HTR-8/SVneo (cell line): ENCODE measurements at regions not wholly inside any gene's neighbourhood (a gene's known extent, or its start where the extent isn't known, plus 50 kb on each side); places are given as distances from the start of the nearest gene placed in this dataset.
A peak's percentile ranks its signal among the peaks of the same experiment; 100 is the strongest.
"Not testable (repeated sequence)": the region's sequence is repeated elsewhere in the genome, so short reads cannot be mapped to it uniquely, and the experiment has no call there.

Source experiments
- DNase-seq: peaks from one replicate; pipeline ENCODE4 v3.0.0; 2011; ENCODE audit warnings: low spot score, mixed read lengths; ENCODE audit not compliant: insufficient read length
- FAIRE-seq: peaks from 2 replicates; lab custom pipeline; 2011; peaks lifted over from hg19 to GRCh38; lab: Jason Lieb, UNC

DNA sequence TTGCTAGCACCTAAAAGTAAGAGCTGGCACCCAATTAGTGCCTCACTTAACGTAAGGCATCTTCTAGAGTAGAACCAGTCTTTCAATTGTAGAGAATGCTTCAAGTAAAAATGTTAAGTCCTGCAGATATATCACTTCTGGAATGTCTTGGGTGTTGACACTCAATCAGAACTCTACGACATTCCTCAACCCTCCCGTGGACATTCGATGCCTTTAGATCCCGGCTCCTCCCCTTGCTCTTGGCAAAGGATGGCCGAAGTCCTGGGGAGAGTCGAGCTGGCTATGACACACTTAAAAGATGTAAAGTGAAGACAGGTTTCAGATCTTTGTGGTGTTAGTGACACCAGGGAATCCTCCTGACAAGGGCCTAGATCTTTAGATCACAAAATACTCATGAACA is 87.5 kb upstream of the ERCC6L2 start:
- DNase-seq (peak; percentile 62), FAIRE-seq (no peak)

DNA sequence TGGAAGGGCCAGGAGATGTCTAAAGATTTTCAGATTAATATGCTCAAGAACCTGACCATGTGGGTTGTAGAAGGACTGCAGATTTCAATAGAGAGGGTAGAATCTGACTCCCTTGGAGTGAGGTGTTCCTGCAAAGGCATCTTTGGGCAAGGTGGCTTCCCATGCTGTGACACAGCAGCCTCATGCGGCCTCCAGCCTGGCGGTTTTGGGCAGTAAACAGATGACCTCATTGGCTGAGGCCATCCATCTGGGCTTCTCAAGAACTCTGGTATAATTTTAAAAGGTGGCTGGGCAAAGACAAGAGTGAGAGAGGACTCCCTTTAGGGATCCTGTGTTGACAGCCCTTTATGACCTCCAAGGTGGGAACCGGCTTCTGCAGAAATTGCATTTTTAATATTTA is 90.3 kb upstream of the ERCC6L2 start:
- DNase-seq = no peak
- no peak for FAIRE-seq

DNA sequence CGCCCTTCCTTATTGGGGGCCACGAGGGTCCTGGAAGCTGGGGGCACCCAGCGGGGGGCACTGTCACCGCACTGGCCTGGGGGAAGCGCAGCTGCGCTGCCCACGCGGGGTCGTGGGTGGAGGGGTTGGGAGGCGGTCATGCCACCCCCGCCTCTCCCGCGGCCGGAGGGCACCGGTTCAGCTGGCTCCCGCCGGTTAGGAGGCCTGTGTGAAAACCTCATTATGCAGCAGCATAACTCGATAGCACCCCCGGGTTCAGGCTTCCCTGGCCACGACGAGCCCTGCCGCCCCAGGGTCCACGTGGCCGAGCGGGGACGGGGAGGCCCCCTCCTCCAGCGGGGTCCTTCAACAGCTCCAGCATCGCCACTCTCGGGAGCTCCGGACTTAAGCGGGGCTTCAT is 91.2 kb upstream of the ERCC6L2 start:
- FAIRE-seq = no peak
- DNase-seq = no peak

DNA sequence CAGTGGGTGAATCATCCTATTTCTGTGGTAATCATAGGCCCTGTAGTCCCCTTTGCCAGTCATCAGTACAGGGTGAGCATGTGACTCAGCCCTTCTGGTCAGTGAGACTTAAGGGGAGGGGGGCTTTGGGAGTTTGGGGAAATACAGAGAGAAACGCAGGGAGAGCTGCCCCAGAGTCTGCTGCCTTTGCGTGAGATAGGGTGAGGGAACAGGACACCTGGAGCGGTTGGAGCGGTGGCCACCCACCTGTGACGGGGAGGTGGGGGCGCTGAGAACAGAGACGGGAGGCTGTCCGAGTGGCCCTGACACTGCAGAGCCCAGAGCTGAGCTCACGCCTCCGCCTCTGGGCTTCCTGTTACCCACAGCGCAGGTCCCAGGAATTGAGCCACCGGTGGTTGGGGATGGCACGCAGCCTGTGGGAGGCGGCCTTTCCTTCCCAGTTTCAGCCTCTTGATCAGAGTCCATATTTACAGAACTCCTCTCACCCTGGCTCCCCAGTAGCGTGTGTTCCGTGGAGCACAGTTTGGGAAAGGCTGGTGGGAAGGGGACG is 92.0 kb upstream of the ERCC6L2 start:
- DNase-seq = peak; percentile 40
- no peak for FAIRE-seq

DNA sequence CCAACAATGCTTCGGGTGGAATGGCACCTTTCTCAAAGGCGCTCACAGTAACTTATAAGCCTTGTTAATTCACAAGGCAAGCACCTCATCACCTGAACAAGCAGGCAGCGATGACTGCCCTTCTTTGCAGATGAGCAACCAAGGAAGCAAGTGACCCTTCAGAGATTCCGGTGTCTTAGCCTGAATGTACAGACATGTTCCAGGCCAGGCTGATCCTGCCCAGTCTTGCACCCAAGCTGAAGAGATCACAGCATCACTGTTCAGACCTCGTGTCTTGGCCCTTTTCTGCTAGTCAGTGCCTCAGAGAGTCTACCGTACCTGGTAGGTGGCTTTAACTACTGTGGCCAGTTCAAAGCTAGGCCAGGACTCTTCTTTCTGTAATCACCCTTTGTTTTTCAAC is 94.7 kb upstream of the ERCC6L2 start:
- FAIRE-seq (no peak), DNase-seq (no peak)

DNA sequence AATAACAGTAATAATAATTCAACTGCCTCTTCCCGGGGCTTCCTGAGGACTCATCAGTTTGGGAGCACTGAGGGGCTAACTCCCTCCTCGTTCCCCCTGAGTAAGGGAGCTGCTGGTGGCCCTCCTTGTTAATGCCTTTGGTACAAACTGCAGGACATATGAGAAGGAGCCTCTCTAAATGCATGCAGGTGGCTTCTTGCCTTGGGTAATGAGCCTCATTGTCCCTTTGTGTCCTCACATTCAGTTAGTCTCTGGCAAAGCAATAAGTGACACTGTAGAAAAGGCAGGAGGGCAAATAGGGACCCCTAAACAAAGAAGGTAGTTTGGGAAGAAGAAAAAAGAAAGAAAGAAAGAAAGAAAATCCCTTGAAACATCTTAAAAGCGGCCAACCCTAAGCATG is 95.4 kb upstream of the ERCC6L2 start:
- DNase-seq (no peak), FAIRE-seq (no peak)

DNA sequence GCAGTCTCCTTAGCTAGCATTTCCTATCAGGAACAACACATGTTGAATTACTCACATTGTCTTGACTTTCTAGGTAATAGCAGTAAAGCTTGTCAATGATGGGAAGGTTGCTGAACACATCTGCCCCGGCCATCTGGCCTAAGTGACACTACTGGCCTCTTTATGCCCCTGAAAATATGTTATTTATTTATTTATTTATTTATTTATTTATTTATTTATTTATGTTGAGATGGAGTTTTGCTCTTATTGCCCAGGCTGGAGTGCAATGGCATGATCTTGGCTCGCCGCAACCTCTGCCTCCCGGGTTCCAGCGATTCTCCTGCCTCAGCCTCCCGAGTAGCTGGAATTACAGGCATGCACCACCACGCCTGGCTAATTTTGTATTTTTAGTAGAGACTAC is 95.9 kb upstream of the ERCC6L2 start:
- DNase-seq, FAIRE-seq: not testable (repeated sequence)

DNA sequence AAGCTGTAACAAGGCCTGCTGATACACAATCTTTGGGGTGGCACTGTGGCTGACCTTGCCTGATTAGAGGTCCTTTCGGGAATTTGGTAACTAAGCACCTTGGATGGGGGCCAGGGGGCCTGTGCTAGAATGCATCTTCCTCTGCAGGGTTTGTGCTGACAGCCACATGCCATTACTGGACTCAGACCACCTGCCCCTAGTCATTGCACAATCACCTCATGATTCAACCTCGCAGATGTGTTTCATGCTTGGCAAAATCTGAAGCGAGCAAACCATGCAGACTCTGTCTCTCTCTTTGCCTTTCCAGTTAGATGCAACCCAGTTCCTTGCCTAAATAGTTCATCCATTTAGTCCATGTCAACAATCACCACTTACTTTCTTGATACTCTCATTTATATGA is 96.5 kb upstream of the ERCC6L2 start:
- DNase-seq (no peak), FAIRE-seq (no peak)

DNA sequence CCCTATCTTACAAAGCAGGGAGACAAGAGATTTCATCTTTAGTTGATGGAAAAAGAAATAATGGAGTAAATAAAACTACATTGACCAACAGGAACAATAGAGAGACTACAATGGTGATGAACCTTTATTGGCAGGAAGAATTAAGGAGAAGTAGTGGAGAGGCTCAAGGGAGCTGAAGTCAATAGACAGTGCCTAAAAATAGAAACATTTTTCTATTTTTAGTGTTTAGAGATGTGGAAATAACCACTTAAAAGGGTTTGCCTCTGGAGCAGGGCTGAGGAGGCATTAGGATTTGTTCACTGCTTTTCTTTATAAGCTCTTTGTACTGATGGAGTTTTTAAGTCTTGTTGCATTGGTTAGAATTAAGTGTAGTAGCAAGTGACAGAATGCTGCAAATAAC is 98.4 kb upstream of the ERCC6L2 start:
- DNase-seq (no peak), FAIRE-seq (no peak)

DNA sequence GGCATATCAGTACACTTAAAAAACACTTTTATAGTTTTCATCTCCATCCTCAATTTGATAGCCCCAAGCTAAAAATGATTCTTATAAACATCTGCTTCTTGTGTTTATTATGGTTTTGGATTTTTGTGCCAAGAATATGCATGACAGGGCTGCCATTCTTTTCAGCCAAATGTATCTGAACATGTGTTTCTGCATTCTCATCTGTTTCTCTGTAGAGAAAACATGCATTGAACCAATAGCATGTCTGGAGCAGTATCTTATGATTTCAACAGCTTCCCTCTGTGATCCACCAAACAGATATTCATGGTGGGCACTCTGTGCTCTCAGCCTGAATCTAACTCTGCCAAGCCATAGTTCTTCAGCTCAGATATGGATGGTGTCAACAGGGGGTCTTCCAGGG is 99.3 kb upstream of the ERCC6L2 start:
- FAIRE-seq (no peak), DNase-seq (no peak)

DNA sequence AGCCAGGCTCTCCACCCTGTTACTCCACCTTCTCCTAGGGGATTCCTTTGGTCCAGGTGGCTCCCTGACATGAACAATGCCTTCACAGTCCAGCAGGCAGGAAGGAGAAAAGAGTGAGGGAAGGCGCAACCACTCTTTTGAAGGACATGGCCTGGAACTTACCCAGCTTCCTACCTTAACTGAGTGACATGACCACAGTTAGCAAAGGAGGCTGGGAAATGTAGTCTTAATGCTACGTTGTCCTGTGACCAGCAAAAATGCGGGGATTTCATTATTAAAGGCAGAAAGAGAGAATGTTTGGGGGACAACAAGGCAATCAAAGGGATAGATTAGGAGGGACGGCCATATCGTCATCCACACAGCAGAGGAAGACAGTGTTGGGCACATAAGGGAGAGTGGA is 100.3 kb upstream of the ERCC6L2 start:
- FAIRE-seq = no peak

DNA sequence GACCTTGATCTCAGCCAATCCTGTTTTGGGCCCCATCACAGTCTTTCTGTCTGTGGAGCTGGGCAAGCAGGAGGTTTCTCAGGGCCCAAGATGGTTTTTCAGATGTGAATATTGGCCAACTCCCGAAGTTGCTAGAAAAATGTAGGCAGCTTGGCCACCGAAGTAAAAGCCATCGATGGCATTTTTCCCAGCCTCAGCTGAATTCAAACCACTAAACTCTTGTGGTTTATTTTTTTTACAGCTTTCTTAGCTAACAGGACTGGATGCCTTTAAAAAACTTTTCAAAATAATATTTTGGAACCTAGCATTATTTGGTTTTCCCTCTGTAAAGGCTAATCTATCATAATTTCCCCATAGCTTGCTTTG is 102.5 kb upstream of the ERCC6L2 start:
- FAIRE-seq = no peak
- no peak for DNase-seq

More for the DNA sequence above, 100.3 kb upstream of the ERCC6L2 start:
- DNase-seq = no peak

DNA sequence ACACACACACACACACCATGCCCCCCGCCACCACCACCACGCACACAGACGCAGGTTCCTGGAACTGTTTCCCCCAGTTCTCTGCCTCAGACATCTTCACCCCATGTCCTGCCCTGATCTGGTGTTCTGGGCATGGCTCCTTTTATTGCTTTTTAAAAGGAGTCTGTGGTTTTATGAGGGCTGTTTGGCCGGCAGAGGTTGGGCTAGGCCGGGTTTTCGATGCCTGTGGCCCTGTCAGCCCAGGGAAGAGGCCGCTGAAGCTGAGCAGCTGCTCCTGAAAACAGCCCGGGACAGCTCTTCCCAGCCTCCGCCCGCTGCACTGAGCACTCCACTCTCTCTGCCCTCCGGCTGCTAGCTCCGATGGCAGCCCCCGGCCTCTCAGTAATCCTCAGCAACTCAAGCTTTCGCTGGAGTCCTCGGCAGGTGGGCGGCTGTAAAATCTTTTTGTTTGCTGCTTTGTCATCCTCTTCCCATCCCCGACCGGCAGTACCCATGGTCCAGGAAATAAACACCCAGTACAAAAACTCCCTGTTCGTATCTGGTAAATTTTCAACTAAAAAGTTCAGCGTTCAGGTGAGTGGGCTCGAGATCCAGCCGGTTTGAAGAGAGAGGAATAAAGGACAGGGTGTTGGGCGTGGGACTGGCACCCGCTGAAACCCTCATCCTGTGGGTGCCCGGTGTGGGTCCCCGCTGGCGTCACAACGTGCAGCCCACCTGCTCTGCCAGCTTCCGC is 103.0 kb upstream of the ERCC6L2 start:
- no peak for FAIRE-seq
- no peak for DNase-seq

DNA sequence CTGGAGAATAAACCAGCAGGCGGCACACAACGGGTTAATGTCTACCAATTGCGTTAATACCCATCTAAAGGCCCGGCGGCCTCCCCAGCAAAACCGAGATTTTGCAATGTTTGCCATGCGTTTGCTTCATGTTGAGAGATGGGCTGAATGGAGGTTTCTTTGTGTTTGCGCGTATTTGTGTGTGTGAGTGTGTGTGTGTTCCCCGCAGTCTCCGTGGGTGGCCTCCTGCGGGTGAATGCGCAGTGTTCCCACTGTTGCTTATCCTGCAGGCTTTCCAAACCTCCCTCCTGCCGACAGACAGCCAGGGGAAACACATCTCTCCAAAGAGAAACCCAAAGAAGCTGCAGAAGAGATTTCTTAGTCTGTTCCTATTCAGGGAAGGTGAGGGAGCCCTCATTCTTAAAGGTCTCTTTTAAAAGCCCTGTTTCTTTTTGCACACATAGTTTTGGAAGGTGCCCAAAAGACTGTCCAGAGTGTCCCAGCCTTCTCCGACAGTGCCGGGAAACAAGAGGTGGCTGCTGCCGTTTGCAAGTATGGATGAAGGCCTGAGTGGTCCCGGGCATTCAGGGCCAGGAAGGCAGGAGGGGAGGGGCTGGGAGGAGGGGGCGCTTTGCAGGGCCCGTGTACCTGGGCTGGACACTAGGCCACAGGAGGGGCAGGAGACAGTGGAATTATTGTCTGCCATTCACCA is 103.8 kb upstream of the ERCC6L2 start:
- FAIRE-seq = no peak
- no peak for DNase-seq

DNA sequence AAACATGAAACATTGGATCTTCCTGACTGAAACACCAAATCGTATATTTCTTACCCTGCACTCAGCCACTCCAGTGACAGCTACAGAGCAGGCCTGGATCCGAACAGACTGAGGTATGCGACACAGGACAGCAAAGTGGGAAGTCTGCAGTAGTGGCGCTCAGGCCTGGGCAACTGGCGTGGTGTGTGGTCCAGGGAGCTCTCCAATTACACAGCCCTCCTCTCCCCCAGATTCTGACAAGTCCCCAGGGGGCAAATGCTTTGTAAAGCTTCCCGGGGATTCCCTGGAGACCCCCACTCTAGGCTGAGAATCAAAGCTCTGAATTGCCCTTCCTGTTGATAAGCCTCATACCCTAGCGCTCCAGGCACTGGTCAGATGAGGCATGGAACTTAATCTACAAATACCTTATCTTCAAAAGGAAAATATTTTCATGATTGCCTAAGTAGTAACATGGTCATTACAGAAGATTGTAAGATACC is 104.8 kb upstream of the ERCC6L2 start:
- FAIRE-seq (no peak), DNase-seq (no peak)

DNA sequence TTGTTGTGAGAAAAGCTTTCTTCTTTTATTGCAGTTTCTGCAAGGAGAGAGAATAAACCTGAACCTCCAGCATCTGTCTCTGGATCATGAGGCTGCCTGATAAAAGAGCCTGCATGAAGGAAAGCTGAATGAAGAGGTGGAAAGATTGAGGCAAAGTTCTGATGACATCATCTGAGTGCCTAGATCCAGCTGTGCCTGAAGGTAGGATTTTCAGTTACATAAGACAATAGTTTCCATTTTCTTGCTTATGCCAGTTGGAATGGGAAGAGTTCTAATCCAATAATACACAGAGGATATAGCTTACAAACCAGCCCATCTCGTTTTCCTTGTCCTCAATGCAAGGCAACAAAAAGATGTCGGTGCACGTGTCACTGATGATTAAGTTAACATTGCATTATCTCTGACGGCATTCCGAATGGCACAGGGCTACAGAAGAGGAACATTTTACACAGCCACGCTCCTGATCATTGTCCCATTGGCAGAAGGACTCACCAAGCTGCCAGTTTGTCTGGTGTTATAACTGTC is 105.5 kb upstream of the ERCC6L2 start:
- FAIRE-seq = no peak
- DNase-seq = no peak

DNA sequence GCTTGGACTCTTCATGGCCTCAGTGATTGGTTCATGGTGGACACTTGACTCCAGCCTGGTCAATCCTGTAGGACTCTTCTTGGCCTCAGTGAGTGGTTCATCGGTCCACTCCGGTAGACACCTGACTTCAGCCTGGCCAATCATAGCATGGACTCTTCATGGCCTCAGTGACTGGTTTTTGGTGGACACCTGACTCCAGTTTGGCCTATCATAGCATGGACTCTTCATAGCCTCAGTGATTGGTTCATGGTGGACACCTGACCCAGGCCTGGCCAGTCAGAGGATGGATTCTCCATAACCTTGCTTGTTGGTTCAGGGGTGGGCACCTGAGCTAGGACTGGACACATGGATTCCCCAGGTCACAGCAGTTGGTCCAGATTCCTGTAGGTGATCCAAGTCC is 106.0 kb upstream of the ERCC6L2 start:
- FAIRE-seq (no peak), DNase-seq (no peak)

DNA sequence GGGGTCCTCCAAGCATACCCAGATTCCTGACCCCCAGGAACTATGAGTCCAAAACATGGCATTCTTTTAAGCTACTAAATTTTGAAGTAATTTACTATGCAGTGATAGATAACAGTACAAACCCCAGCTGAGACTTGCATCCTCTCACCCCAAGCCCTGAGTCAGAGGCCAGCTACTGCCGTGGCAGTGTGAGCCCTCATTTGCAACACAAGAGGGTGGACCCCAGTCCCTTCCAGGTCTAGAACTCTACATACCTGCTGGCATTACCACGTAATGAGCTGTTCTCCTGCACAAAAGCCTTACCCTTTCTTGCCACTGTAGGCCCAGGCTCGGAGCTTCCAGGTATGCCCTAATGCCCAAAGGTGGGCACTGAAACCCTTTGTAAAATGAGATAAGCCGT is 108.6 kb upstream of the ERCC6L2 start:
- DNase-seq (no peak), FAIRE-seq (no peak)

DNA sequence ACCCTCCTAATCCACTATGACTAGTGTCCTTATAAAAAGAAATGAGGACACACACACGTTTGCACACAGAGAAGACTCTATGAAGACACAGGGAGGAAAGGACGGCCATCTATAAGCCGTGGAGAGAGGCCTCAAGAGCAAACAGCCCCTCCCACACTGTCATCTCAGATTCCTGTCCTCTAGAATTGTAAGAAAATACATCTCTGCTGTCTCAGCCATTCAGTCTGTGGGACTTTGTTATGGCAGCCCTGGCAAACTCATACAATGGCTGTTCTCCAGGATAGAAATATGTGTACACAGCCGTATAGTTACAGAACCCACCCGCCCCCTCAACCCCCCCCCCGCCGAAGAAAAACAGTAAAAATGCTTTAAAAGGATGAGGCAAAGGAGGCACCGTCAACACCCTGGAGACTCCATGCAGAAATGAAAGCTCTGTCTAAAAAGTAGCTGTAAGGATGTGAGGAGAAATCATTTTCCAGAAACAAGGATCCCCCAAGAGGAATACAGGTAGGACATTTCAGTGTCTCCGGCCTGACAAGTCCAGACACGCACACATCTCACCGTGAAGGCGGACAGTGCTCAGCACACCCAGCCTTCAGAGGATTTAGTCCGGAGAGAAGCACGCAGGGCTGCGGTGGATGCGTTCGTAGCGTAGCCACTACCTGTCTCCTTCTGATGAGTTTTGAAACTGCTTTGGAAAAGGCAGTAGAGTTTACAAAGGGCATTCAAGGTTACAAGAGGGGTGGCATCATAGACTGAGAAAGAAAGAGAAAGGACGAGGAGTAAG is 110.8 kb upstream of the ERCC6L2 start:
- no peak for DNase-seq
- FAIRE-seq = no peak

DNA sequence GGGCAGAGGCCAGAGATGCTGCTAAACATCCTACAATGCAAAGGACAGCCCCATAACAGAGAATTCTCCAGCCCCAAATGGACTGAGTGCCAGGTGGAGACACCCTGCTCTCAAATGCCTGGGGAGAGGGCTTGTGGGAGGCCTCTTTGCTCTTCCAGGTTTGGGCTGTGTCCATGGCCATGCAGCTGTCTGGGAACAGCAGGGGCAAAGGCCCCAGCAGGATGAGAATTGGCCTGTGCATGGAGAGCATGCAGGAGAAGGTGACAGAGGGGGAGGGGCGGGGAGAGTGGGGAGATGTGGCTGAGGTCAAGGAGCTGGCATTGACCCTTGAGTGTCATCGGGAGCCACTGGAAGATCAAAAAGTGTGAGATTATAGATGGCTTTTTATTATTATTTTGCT is 111.5 kb upstream of the ERCC6L2 start:
- no peak for FAIRE-seq
- no peak for DNase-seq

DNA sequence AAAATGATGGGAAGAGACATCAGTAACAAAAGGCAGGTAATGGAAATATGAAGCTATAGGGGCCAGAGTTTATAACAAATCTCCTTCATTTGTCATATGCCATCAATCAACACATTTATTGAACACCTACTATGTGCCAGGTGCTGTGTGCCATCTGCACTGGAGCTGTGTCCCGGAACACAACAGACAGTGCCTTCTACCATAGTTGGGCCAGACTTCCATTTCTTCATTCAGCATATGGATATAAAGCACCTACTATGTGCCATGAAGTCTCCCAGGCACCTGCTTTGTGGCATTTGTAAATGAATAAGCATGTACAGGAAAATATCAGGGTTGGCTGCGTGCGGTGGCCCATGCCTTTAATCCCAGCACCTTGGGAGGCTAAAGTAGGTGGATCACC is 112.5 kb upstream of the ERCC6L2 start:
- FAIRE-seq = no peak

More for the DNA sequence above, 112.5 kb upstream of the ERCC6L2 start:
- no peak for DNase-seq
